Left renal cortex interstitium (tissue), 4 donors: ENCODE measurements at regions not wholly inside any gene's neighbourhood (a gene's known extent, or its start where the extent isn't known, plus 50 kb on each side); places are given as distances from the start of the nearest gene placed in this dataset.
"Not testable (repeated sequence)": the region's sequence is repeated elsewhere in the genome, so short reads cannot be mapped to it uniquely, and the experiment has no call there.

Source experiments
- DNase-seq, 4 donors: peaks; one replicate each; pipeline ENCODE4 v3.0.0-alpha.2; 2013; ENCODE audit warnings: low read depth in 4 of 4, low spot score in 2 of 4, missing footprints in 1 of 4

DNA sequence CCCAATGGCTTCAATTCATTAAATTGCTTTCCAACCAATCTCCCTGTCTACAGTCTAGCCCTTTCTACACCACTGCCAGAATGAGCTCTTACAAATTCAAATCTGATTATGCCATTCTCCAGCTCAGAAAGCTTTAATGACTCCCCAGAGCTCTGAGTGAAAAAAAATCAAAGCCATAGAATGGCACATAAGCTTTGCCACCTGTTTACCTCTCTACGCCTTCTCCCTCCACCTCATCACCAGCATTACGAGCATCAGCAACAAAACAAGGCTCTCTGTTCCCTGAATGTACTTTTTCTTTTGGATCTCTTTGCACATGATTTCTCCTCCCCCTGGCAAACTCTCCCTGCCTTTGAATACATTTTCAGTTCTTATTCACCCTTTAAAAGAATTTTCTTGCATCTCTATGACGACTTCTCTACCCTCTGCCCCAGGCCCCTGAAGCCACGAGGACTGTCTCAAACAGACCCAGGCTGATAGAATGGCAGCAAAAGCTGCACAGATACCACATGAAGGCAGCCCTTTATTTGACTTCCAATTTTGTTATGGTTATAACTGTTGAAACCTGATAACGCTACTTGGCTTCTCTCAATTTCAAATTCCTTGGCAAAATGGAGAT, 516.0 kb downstream of the PCDH7 start:
- DNase-seq = no peak

DNA sequence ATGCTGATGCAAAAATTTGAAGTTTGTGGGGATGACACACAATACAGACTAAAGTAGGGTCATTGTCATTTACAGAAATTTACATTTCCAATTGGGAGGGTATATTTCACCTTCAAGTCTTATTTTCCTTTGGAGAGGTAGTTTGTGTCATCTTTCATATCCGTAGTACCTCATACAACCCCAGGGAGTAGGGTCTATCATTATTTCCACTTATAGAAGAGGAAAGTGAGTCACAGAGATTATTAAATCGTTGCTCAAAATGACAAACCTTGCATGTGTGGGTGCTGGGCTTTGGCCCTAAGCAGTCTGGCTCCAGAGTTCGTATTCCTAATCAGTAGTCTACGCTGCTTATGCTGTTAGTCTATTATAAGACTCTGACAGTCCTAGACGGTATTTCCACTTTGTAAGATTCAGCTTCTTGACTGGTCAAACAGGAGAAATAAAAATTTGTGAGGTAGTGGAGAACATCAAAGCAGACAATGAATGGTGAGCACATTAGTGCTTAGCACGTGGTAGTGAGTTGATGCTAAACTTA, 516.5 kb downstream of the PCDH7 start:
- DNase-seq = no peak

DNA sequence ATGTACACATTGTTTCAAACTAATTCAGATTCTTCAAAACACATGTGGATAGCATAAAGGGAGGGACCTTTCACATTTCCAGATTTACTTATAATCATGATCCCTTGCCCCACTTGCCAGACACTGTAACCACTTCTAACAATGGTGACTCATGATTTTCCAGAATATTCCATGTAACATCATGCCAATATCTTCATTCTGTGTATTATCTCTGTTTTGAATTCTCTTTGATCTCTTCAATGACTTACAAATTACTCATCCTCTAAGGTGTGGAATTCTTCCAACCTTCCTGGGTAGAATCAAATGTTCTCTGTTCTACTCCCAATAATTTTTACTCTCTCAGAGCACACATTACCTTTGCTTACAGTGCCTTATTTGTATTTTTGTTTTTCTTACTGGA, 517.1 kb downstream of the PCDH7 start:
- DNase-seq = no peak

DNA sequence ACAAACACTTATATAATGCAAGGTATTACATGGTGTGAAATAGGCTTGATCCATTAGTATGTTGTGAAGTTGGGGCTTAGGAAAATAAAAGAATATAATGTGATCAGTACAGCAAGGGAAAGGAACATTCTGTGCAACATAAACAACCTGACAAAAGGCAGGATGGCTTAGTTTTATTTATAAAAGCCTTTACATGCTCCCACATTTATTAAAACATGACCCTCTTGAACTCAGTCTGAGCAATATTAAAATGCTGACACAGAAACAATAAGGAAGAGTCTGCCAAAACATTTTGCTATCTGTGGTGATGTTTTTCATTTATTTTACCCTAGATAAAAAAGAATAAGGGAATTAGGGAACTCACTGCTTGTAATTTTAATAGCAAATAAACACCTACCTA, 519.7 kb downstream of the PCDH7 start:
- no peak for DNase-seq

DNA sequence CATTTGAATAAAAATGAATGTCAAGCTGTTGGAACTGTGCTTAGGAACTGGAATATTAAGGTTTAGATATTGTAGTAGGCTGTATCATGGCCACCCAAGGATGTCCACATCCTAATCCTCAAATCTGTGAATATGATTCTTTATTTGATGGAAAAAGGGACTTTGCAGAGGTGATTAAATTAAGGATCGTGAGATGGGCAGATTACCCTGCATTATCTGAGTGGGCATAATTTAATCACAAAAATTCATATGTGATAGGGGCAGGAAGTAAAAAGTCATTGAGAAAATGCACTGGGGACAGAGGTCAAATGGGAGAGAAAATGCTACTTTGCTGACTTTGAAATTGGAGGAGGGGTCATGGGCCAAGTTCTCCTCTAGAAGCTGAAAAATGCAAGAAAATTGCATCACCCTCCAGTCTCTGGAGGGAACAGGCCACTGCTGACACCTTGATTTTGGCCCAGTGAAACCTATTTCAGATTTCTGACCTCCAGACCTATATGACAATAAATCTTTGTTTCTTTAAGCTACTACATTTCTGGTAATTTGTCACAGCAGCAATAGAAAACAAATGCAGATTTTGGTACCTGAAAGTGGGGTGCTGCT, 521.4 kb downstream of the PCDH7 start:
- no peak for DNase-seq

DNA sequence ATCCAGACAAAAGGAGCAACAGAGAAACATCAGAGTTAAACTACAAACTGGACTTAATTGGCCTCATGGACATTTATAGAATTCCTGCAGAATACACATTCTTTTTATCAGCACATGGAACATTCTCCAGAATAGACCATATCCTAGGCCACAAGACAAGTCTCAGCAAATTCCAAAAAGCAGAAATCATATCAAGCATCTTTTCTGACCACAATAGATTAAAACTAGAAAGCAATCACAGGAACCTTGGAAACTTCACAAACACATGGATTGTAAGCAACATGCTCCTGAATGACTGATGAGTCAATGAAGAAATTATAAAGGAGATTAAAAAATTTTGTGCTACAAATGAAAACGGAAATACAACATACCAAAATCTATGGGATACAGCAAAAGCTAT, 526.7 kb downstream of the PCDH7 start:
- no peak for DNase-seq

DNA sequence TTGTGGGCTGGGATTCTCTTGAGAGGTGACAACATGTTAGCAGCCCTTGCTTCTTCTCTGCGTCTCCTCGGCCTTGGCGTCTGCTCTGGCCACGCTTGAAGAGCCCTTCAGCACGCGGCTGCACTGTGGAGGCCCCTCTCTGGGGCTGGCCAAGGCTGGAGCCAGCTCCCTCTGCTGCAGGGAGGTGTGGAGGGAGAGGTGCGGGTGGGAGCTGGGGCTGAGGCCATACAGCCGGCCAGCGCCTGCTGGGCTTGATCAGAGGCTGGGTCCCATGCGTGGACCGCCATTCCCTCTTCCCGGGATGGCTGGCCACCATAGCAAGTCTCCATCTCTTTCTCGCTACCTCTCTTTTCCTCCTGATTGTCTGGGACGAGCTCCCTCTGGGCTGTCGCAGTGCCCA, 539.0 kb downstream of the PCDH7 start:
- no peak for DNase-seq

DNA sequence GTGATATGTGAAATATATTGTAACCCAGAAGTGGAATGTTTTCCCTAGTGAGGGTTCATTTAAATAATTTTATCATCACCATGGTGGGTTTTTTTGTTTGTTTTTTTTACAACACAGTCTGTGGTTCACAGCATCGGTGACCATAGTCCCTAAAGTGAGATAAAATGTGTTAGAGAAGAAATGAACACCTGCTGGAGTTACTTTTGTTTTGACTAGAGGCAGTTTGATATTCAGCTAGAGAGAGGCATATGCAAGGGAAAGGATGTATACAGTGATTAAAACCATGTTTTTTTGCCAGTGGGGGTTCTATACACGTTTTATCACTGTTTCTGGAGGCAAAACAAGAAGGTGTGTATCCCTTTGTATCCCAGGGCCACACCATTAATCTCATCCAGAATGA, 541.5 kb downstream of the PCDH7 start:
- DNase-seq = no peak

DNA sequence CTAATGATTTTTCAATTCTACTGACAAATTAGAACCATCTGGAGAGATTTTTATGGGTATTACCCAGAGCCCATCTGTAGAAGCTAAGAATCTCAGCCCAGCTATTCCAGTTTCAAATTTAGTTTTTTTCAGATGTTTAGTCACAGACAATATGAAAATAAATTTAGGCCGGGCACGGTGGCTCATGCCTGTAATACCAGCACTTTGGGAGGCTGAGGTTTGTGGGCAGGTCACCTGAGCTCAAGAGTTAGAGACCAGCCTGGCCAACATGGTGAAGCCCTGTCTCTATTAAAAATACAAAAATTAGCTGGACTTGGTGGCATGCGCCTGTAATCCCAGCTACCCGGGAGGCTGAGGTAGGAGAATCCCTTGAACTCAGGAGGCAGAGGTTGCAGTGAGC, 545.9 kb downstream of the PCDH7 start:
- not testable (repeated sequence) for DNase-seq

DNA sequence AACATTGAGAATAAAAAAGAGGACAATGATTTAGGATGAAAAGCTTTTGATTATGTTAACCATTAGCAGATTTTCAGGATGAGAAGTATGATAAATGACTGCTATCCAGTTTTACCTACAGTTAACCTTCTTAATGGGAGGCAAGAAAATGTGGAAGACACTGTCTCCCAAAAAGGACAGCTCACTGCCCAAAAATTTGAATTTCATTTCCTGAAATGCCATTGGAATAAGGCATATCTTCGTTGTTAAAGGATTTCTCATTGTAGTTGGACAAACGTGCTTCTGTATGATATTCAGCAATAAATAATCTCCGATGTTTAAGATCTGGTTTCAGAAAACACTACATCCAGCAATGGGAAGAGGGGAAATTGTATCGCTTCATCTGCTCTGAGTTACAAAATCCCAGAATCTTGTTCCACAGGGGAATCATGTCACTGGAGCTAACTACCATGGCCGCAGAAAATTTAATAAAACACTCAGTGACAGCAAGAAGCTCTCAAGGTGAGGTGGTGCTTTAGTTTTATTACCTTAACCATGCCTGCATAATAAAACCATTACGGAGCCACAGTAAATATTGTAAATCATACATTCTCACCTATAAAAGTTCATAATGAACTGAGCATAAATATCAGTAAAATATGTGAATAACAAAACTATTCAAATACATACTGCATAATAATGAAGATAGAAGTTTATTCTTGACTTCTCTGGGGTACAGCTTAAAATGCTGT, 552.3 kb downstream of the PCDH7 start:
- DNase-seq = no peak

DNA sequence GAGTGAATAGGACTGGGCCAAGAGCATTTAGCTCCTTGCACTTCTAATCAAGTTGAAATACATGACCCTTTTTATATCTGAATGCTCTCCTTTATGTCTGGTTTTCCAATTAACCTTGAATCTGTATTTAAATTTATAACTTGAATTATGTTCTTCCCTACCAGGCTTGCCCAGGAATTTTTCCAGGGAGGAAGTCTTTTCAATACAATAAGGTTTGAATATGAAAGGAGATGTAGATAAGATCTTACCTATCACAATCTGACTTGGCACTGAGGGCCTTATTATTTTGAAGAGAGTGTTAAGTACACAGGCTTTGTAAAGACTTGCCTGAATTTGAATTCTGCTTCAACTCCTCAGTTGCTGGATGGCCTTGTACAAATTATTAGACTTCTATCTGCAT, 555.7 kb downstream of the PCDH7 start:
- DNase-seq = no peak

DNA sequence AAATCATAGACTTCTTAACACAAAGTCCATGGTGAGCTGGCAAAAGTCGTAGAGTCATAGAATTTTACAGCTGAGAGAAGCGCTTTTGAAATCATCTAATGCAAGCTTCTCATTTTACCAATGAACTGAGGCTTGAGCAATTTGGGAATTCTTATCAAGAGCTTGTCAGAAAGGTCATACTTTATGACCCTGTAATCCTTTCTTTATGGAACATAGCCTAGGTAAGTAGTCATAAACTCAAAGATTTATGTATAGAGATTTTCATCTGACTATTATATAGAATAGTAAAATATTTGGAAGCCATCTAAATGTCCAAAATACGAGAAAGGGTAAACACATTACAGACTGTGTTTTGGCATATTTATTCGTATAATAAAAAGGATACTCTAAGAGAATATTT, 563.5 kb downstream of the PCDH7 start:
- no peak for DNase-seq

DNA sequence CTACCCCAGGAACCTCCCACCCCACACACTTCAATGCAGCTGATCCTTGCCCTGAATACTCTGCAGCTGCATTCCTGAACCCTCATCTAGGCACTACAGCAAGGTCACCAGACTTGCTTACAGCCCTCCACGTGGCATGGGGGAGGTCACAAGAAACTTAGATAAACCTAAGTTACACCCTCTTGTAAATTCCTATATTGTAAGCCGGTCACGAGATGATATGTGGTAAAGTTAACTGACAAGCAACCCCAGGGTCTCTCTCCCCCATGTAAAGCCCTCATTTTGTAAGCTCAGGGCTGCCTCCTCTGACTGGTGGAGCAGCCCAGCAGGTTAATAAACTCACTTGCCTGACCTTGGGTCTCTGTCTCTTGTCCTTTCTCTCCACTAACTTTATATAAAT, 570.7 kb downstream of the PCDH7 start:
- DNase-seq = no peak

DNA sequence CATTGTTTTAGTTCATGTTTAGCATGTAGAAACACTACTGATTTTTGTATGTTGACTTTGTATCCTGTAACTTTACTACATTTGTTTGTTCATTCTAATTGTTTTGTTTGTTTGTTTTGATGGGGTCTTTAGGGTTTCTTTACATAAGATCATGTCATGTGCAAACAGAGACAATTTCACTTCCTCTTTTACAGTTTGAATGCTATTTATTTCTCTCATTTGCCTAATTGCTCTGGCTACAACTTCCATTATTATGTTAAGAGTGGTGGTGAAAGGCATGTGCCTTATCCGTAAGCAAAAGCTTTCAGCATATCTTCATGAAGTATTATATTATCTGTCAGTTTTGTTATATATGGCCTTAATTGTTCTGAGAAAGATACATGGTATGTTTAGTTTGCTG, 571.1 kb downstream of the PCDH7 start:
- DNase-seq = no peak

DNA sequence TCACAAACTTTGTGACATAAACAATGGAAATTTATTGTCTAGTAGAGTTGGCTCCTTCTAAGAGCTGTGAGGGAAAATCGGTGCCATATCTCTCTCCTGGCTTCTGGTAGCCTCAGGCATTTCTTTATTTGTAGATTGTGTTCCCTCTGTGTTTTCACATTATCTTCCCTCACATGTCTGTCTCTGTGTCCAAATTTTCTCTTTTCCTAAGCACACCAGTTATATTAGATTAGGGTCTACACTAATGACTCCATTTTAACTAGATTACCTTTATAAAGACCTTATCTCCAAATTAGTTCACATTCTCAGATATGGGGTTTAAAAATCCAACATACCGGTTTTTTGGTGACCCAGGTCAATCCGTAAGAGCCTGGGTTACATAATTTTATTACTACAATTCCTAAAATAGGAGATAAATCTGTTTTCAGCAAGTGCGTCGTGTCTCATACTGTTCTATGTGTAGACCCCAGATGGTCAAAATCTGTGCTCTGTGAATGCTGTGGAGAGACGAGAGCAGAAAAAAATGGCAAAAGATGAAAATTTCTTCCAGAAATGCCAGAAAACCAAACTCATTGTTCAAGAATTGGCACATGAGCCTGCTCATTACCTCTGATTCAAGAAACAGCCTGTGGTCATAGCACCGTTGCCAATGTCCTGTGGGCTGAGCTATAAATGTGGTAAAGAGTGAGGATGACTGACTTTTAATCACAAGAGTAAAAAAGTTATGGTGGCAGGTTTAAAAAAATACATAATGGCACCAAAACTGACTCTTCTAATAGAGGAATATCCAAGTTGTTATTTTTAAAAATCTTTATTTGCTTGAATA, 574.7 kb downstream of the PCDH7 start:
- no peak for DNase-seq

DNA sequence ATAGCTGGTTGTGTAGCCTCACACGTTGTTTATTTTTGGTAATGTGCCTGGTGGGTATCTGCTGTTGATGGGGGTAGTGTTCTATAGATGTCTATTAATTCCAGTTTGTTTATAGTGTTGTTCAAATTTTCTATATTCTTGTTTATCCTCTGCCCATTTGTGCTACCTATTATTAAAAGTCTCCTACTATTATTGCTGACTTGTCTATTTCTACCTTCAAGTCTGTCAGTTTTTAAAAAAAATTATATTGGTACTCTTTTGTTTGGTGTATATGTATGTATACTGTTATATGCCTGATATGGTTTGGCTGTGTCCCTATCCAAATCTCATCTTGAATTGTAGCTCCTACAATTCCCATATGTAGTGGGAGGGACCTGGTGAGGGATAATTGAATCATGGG, 578.6 kb downstream of the PCDH7 start:
- no peak for DNase-seq

DNA sequence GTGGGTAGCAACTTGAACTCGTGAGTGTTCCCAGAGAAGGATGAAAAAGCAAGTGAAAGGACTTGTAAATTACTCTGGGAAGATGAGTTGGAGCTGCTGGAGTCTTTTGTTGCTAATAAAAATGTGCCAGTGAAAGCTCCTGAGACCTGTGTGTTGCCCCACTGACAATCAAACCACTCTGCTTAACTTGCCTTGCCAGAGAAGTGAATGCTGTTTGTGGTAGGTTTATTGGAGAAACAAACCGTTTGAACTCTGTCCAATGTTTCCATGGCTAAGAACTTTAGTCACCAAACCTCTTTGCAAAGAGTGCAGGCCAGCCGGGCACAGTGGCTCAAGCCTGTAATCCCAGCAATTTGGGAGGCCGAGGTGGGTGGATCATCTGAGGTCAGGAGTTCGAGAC, 586.9 kb downstream of the PCDH7 start:
- DNase-seq = no peak

DNA sequence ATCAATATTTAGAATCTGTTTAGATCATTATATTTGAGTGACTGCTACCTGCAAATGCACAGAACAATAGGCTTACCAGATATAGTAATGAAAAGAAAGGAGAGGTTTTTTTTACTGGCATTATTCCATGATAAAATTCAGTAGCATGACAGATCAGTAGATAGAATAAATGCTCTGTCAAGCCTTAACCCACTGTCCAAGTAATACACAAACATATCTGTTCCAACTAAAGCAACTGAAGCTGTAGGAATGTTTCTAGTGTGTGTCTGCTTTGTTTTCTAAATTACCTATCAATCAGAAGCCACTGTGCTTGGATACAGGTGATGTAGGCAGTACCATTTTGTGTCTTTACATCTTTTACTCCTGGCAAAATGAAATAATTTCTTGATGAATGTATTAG, 604.6 kb downstream of the PCDH7 start:
- no peak for DNase-seq

DNA sequence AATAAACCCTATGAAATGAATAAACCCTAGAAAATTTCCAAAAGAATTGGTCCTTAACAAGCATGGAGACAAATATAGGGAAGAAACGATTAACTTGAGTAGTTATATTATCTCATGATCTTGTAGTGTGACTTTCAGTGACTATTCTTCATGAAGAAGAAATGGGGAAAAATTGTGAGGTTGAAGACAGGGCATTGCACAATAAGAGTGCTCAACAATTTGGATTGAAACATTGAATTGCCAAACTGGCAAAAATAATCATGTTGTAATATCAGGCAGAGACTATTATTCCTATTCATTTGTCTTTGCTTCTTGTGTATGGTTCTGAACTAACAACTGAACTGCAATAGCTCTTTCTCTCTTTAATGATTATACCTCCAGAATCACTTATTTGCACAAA, 605.1 kb downstream of the PCDH7 start:
- no peak for DNase-seq

DNA sequence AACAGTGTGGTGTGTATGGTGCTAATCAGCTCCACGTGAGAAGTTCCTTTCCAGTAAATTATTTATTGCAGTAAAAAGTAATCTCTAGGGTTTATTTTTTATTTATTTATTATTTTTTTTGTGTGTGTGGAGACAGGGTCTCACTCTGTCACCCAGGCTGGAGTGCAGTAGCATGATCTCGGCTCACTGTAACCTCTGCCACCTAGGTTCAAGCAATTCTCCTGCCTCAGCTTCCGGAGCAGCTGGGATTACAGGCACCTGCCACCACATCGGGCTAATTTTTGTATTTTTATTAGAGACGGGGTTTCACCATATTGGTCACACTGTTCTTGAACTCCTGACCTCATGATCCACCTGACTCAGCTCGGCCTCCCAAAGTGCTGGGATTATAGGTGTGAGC, 606.9 kb downstream of the PCDH7 start:
- DNase-seq = no peak

DNA sequence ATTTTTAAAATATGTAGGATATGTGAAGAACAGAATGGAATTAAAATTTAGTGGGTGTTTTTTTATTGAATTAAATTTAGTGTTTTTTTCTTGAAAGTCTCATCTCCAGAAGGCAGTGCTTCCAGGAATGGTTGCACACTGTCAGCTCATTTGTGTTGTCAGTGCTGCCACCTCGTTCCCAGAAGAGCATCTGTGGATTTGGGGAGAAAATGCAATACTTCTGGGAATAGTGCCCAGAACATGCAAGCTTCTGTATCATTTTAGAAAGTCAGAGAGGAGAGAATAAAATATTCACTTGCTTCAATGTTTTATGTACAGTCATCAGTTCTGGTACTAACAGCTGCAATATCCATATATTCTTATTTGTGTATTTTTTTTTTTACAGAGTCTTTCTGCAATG, 608.8 kb downstream of the PCDH7 start:
- DNase-seq = no peak
